ENCODE measurements at regions not wholly inside any gene's neighbourhood (a gene's known extent, or its start where the extent isn't known, plus 50 kb on each side); places are given as distances from the start of the nearest gene placed in this dataset.
"Not testable (repeated sequence)": the region's sequence is repeated elsewhere in the genome, so short reads cannot be mapped to it uniquely, and the experiment has no call there.

- no peak for DNase-seq
Observed at GRCh38 chr9:97773723-97774122, 76.6 kb upstream of the XPA start.

GRCh38 chr9:97774673-97775072 lies 77.5 kb upstream of the XPA start:
- DNase-seq, result no peak

DNA sequence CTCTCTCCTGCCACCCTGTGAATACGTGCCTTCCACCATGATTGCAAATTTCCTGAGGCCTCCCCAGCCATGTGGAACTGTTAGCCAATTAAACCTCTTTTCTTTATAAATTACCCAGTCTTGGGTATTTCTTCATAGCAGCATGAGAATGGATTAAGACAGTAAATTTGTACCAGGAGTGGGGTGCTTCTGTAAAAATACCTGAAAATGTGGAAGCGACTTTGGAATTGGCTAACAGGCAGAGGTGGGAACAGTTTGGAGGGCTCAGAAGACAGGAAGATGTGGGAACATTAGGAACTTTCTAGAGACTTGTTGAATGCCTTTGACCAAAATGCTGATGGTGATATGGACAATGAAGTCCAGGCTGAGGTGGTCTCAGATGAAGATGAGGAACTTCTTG lies 74.3 kb upstream of the FOXE1 start:
- not testable (repeated sequence) for DNase-seq

DNA sequence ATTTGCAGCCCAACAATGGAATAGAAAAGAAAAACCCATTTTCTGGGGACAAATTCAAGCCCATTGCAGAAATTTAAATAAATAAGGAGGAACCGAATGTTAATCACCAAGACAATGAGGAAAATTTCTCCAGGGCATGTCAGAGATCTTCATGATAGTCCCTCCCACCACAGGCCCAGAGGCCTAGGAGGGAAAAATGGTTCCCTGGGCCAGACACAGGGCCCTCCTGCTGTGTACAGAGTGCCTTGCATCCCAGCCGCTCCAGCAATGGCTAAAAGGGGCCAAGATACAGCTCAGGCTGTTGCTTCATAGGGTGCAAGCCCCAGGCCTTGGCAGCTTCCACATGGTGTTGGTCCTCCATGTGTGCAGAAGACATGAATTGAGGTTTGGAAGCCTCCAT lies 73.4 kb upstream of the FOXE1 start:
- no peak for DNase-seq

DNA sequence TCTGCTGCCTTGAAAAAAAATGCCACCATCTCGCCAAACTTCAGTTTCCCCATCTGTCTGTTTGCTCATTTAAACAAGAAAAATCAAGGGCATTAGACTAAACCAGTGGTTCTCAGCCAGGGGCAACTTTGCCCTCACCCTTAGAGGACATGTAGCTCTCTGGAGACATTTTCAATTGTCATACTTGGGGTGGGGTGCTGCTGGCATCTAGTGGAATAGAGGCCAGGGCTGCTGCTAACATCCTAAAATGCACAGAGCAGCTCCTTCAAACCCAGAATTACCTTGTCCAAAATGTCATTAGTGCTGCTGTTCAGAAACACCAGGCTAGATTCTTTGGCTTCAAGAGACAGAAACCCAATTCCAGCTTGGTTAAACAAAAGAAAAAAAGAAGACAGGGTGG lies 71.1 kb upstream of the FOXE1 start:
- DNase-seq, result no peak

DNA sequence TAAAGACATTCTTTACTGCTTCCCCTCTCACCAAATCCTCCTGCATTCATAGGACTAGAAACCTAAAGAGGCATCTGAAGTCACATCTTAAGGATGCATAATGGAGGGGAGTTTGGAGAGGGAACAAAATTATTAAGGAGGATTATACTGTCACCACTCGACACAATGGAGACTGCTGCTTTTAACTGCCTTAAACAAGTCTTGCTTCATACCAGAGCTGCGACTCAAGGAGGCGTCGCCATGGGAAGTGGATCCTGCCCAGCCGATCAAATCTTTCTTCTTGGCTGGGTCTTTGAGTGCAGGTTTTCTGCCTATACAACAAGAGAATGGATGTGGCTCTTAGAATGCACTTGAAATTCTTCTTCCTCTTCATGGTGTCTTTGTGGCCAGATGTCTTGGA lies 66.7 kb upstream of the FOXE1 start:
- DNase-seq, result no peak

- DNase-seq, result no peak
Observed at GRCh38 chr9:97787551-97787950, 65.5 kb upstream of the FOXE1 start.

GRCh38 chr9:97788763-97789663 lies 64.0 kb upstream of the FOXE1 start:
- DNase-seq, result no peak

DNA sequence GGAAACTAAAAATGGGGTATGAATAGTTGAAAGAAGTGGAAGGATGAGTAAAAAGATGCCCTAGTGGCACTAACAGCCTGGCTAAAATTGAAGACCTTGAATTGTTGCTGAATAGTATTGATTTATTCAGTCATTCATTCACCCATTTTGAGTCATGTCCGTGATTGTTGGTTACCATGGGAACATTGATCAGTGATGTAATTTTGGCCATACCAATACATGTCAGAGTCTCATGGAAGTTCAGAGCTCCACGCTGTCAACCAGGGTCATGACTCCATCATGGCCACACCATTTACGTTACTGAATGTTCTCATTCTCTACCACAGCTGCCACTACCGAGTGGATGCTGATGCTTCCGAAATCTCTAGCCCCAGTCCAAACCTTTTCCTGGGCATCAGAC lies 62.5 kb upstream of the FOXE1 start:
- no peak for DNase-seq

DNA sequence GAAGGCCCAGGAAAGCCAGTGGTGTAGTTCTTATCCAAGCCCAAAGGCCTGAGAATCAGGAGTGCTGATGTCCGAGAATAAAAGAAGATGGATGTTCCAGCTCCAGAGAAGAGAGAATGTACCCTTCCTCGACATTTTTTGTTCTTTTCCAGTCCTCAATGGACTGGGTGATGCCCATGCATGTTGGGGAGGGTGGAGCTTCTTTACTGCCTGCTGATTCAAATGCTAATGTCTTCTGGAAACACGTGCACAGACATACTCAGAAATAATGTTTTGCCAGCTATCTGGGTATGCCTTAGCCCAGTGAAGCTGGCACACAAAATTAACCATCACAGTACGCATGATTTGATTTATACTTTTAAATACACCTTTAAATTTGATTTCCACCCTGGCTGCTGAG lies 61.5 kb upstream of the FOXE1 start:
- DNase-seq, result no peak

DNA sequence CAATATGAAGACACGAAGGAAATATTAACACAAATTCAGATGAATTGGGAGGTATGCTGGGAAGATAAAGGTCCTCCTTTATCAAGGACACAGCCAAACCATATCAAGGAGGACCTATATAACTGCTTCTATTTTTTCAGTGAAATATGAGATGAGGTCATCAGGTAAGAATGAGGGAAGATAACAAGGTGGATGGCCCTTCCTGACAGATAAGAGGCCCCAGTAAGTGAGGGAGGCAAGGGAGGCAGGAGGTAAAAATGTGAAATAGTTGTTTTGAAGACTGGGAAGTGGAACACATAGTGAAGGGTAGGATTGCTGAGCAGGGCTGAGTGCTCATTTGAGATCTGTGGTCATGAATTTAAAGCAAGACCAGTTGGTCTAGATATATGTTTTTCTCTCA lies 60.0 kb upstream of the FOXE1 start:
- DNase-seq, result no peak

GRCh38 chr9:97794666-97795065 lies 58.4 kb upstream of the FOXE1 start:
- DNase-seq, result no peak

GRCh38 chr9:97796176-97796575 lies 56.9 kb upstream of the FOXE1 start:
- DNase-seq, result not testable (repeated sequence)

GRCh38 chr9:97801180-97801579 lies 51.8 kb upstream of the FOXE1 start:
- DNase-seq, result no peak

DNA sequence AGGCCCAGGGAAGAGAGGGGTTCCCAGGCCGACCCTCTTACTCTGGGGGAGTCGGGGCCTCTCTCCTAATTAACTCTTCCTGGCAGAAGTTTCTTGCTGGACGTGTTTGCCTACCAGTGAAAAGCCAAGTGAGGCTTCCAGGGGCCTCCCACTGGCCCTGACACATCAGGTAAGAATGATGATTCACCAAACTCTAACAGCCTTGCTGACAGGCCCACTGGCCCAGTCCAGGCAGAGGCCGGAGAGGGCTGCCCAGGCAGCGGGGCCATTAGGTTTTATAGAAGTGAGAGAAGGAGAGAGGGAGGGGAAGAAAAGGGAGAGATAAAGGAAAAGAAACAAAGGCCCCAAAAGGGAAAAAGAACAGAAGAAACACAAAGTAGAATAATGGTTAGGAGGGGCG lies 50.8 kb upstream of the FOXE1 start:
- DNase-seq, result no peak

DNA sequence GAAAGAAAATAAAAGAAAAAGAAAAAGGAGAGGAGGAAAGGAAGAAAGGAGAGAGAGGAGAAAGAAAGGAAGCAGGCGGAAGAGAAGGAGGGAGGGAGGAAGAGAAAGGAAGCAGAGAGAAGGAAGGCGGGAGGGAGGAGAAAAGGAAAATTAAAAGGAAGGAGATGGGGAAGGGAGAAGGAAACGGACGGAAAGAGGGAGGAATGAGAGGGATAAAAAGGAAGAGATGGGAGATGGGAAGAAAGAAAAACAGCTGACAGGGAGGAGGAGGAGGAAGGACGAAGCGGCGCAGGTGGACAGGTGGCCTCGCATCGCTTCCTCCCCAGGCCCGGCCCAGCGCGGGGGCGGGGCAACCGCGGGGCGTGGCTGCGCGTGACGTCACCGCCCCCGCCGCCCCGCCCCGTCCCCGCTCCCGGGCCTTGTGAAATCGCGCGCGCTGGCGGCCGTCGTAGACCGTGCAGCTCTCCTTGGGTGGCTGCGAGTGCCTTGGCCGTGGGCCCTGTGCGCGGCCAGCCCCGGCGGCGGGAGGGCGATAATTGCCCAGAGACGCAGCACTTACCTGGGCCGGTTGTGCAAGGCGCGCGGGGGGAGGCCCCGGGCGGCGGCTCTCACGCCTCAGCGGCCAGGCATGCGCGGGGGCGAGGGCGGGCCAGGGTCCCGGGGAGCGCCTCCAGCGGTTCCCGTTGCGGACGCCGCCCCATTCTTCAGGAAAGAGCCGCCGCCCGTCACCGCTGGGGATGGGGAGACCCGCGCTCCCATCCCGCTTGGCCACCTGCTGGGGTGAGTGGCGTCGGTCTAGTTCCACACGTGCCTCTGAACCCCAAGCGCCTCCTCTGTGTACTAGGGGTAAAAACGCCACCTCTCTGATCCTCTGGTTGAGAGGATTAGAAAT lies 49.6 kb upstream of the FOXE1 start:
- peak; percentile 70 for DNase-seq

All from NCI-H510A (cell line).